ENCODE measurements at regions not wholly inside any gene's neighbourhood (a gene's known extent, or its start where the extent isn't known, plus 50 kb on each side); places are given as distances from the start of the nearest gene placed in this dataset.

DNA sequence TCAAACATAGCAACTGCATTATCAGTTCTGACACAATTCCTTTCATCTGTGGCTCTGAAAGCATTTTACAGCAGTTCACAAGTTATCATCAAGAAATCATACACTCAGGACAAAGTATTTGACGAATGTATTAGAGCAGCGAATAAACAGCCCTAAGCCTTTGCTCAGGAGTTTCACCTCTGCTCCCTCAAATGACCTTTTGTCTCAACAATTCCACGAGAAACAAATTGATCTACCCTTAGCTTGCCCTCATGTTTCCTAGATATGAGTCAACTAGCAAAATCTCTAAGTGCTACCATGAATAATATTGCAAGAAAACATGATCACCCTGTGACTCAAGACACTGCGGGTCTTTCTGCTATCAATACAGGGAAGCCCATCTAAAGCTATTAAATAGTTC lies 396.1 kb downstream of the EFNB2 start:
- Histone ChIP-seq H3K9me3 (no peaks in the 10 kb centered on the region), H3K4me3 (no peak overlapping the region), H3K36me3 (ENCODE audit: low read depth) (no peaks in the 10 kb centered on the region), H3K4me1 (ENCODE audit: low read depth) (peaks cover under 1% of the 10 kb centered on the region)
- no peak for ATAC-seq
- intact Hi-C loops (cut with DNase I, micrococcal nuclease) = no loop called here
- no peak for DNase-seq
- TF ChIP-seq, protein P1, sequence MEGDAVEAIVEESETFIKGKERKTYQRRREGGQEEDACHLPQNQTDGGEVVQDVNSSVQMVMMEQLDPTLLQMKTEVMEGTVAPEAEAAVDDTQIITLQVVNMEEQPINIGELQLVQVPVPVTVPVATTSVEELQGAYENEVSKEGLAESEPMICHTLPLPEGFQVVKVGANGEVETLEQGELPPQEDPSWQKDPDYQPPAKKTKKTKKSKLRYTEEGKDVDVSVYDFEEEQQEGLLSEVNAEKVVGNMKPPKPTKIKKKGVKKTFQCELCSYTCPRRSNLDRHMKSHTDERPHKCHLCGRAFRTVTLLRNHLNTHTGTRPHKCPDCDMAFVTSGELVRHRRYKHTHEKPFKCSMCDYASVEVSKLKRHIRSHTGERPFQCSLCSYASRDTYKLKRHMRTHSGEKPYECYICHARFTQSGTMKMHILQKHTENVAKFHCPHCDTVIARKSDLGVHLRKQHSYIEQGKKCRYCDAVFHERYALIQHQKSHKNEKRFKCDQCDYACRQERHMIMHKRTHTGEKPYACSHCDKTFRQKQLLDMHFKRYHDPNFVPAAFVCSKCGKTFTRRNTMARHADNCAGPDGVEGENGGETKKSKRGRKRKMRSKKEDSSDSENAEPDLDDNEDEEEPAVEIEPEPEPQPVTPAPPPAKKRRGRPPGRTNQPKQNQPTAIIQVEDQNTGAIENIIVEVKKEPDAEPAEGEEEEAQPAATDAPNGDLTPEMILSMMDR (IDR thresholded peaks at IDR 0.05) = no peak

DNA sequence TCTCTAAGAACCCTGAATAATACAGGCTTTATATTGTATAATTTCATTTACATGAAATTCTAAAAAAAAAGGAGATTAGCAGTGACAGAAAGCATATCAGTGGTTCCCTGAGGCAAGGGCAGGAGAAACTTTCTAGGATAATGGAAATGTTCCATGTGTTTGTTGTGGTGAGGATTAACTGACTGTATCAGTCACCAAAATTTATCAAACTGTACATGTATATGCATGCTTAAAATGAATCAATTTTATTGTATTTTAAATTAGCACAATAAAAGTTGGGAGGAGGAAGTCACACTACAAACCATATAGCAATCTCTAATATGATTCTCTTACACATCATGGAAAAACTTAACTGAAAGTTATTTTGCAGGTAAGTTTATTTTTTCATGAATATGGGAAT lies 396.8 kb downstream of the EFNB2 start:
- ATAC-seq = no peak

DNA sequence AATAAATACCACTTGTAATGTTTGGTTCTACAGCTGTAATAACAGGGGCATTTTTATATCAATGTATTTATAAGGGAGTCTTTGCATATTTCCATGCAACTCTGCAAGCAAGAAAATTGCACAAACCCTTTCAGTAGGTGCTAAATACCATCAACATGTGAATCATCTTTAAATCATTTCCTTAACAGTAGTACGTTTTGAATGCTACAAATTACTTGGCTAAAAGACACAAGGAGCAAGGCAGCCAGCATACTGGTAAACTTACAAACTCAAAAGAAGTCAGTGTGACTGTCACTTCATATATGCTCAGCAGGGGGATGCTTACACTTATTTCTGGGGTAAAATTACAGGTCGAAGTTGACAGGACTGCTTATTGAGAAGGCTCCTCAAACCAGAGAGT lies 402.4 kb downstream of the EFNB2 start:
- no peak for DNase-seq
- H3K9me3 ChIP-seq = peaks cover 3% of the 10 kb centered on the region
- no peak for ATAC-seq
- no peaks in the 10 kb centered on the region for H3K36me3 ChIP-seq (ENCODE audit: low read depth)
- no peak overlapping the region for H3K4me3 ChIP-seq
- peaks cover 5% of the 10 kb centered on the region for H3K4me1 ChIP-seq (ENCODE audit: low read depth)
- TF ChIP-seq, protein P1 (IDR thresholded peaks at IDR 0.05) = no peak
- intact Hi-C loops (cut with DNase I, micrococcal nuclease) = no loop called here

More for the DNA sequence above, 396.8 kb downstream of the EFNB2 start:
- TF ChIP-seq, protein P1 (IDR thresholded peaks at IDR 0.05) = no peak
- intact Hi-C loops (cut with DNase I, micrococcal nuclease) = no loop called here
- Histone ChIP-seq H3K36me3 (ENCODE audit: low read depth) (no peaks in the 10 kb centered on the region), H3K4me3 (no peak overlapping the region), H3K4me1 (ENCODE audit: low read depth) (no peaks in the 10 kb centered on the region), H3K9me3 (peaks cover 3% of the 10 kb centered on the region)
- DNase-seq = no peak

DNA sequence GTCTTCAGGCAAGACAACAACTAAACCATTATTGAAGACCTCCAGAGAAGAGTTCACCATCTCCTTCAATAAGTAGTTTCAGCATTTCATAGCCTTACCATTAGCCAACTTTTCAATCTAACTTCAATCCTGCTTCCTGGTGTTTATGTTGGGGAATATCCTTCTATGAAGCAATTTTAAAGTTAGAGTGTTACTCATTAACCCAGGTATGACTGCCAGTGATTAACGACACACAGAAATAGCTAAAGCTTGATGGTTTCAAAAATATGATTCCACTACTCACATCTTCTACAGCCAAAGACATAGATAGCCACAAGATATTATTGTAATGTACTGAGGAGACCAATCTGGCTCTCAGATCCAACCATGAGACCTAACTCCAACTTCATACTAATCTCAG lies 403.2 kb downstream of the EFNB2 start:
- TF ChIP-seq, protein P1 (IDR thresholded peaks at IDR 0.05) = no peak
- Histone ChIP-seq H3K4me1 (ENCODE audit: low read depth) (peaks cover 5% of the 10 kb centered on the region), H3K36me3 (ENCODE audit: low read depth) (no peaks in the 10 kb centered on the region), H3K4me3 (no peak overlapping the region), H3K9me3 (peaks cover 3% of the 10 kb centered on the region)
- peak; percentile 87 for ATAC-seq
- no peak for DNase-seq
- intact Hi-C loops (cut with DNase I, micrococcal nuclease) = no loop called here

DNA sequence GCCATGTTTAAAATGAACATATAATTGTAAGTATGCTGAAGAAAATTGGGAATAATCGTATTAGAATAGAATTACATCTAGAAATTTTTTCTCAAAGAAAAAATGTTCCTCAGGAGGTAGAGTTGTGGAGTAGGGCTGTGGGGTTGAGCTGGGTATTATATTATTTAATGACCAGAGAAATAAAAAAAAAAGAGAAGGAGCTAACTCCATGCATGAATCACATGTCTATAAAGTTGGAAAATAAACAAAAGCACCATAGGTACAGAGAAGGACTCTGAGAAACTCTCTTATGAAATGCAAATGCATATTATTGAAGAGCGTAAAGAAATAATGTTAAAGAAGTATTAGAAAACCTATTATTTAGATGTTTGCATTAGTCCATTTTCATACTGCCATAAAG lies 405.5 kb downstream of the EFNB2 start:
- no peak overlapping the region for H3K4me3 ChIP-seq
- no peaks in the 10 kb centered on the region for H3K36me3 ChIP-seq (ENCODE audit: low read depth)
- peak; percentile 56 for ATAC-seq
- peaks cover 3% of the 10 kb centered on the region for H3K9me3 ChIP-seq
- intact Hi-C loops (cut with DNase I, micrococcal nuclease) = no loop called here
- TF ChIP-seq, protein P1 (IDR thresholded peaks at IDR 0.05) = no peak
- DNase-seq = no peak
- peaks cover 5% of the 10 kb centered on the region for H3K4me1 ChIP-seq (ENCODE audit: low read depth)

DNA sequence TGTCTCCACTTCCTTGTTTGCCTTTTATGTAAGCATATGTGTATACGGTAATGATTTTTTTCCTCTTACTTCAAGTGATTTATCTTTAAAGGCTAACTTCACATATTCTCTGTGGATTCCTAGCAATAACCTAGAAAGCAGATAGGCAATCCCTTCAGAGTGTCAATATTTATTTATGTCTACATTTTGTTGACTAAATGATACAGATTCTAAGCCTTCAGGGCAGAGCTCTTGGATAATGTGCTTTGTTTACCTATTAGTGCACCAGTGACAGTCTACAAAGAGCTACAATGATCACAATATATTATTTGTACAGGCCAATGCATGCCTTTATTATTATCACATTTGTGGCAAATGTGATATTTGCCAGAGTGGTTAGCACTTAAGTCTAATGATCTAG lies 406.2 kb downstream of the EFNB2 start:
- DNase-seq = no peak
- Histone ChIP-seq H3K36me3 (ENCODE audit: low read depth) (no peaks in the 10 kb centered on the region), H3K9me3 (peaks cover 3% of the 10 kb centered on the region), H3K4me1 (ENCODE audit: low read depth) (peaks cover 5% of the 10 kb centered on the region), H3K4me3 (no peak overlapping the region)
- peak; percentile 51 for ATAC-seq
- intact Hi-C loops (cut with DNase I, micrococcal nuclease) = no loop called here
- TF ChIP-seq, protein P1 (IDR thresholded peaks at IDR 0.05) = no peak
